ENCODE measurements at regions not wholly inside any gene's neighbourhood (a gene's known extent, or its start where the extent isn't known, plus 50 kb on each side); places are given as distances from the start of the nearest gene placed in this dataset.
"Not testable (repeated sequence)": the region's sequence is repeated elsewhere in the genome, so short reads cannot be mapped to it uniquely, and the experiment has no call there.

DNA sequence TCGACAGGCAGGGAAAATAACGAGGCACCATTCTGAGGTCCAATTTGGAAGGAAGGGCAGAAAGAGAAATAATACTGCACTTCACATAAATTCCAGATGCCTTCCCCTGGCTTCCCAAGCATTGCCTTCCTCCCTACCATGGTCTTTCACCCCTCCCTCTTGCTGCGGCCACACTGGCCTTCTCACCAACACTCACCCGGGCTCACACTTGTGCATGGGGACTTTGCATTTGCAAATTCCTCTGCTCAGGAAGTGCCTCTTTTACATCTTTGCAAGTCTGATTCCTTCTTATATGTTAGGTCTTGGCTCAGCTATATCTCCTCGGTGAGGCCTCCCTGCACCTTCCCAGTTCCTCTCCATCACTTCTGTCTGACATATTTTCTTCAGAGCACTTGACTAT, 199.4 kb downstream of the CHIC2 start:
- no peak for DNase-seq

DNA sequence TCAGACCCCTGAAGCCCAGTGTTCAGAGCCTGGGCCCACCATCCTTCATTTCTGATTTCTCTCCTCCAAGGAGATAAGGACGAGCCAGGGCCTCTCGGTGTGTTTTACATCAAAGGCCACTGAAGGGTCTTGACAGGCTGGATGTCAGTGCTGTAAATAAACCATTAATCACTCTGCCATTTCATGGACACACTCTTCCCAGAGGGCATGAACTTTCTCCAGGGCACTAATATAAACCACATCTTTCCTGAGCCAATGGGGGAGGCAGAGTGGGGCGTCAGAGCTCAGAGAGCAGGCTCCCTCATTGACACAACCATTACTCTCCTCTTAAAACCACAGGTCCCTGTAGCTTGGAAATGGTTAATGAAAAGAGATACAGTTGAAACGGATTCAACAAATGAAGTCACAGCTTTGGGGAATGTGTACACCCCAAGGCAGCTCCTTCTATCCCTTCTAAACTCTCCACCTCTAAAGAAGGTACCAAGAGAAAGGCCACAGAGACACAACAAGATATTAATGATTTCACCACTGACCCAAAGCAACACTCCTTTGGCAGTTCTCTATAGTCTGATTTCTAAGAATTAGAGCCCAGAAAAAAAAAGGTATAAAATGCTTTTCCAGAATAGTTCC, 200.6 kb downstream of the CHIC2 start:
- no peak for DNase-seq

DNA sequence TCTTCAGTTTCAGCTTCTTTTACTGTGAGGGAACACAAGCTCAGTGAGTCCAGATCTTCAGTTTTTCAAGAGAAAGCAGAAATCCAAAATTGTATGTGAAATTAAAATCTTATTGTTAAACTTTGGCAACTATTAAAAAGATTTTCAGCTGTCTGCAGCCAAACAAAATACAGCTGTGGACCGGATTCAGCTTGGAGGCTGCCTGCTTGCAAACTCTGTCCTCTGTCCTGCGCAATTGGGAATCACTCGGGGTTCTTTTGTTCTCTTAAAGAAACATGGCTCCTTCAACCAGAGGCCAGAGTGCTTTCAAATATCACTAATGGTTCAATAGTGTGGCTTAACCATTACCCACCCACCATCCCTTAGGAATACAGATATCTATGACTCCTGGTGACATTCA, 201.2 kb downstream of the CHIC2 start:
- no peak for DNase-seq

DNA sequence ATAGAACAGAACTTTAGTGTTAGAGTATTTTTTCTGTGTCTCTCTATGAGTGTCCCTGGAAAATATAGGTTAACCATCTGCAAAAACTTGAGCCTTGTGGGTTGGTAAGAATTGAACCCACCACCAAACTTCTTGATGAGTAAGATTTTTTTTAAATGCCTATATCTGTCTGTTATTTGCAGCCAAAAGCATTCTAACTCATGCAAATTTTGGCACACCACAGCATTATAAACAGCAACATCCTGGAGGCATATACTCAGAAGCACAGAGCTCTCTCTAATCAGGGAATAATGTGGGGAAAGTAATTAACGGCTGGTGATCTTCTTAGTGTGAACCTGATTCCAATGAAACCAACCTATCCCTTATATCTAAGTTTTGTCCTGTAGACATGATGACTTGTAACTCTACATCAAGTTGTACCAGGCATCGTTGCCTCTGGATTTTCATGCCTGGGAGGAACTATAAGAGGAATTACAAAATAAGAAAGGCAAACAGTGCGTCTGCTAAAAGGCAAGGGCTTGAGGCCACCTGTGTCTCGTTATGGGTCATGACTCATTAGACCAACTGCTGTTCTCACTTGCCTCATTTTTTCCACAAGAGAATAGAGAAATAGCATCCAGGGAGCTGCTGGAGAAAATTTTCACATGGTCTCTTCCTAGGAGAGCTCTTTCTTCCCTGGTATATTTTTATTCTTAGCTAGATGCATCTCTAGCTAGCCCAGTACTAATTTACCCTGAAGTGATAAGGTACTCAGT, 202.4 kb downstream of the CHIC2 start:
- DNase-seq: no peak

DNA sequence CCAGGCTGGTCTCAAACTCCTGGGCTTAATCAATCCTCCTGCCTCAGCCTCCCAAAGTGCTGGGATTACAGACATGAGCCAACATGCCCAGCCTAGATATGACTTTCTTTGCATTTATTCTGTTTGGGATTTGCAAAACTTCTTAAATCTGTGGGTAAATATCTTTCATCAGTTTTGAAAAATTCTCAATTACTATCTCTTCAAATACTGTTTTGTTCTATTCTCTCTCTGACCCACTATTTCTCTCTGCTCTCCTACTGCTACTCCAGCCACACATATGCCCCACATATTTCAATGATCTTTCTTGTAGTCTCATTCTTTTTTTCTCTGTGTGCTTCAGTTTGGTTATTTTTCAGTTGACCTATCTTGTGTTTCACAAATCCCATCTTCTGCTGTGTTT, 205.1 kb downstream of the CHIC2 start:
- no peak for DNase-seq

DNA sequence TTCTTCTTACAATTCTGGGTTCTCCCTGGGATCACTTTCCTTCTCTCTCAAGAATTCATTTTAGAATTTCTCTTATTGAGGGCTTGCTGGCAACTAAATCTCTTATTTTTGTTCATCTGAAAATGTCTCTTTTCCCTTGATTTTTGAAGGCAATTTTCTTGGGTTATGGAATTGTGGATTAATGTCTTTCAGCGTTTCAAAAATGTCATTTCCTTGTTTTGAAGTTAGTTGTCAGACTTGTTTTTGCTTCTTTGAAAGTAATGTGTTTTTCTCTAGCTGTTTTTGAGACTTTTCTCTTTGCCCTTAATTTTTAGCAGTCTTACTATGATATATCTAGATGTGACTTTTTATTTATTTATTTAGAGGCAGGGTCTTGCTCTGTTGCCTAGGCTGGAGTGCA, 205.7 kb downstream of the CHIC2 start:
- no peak for DNase-seq

DNA sequence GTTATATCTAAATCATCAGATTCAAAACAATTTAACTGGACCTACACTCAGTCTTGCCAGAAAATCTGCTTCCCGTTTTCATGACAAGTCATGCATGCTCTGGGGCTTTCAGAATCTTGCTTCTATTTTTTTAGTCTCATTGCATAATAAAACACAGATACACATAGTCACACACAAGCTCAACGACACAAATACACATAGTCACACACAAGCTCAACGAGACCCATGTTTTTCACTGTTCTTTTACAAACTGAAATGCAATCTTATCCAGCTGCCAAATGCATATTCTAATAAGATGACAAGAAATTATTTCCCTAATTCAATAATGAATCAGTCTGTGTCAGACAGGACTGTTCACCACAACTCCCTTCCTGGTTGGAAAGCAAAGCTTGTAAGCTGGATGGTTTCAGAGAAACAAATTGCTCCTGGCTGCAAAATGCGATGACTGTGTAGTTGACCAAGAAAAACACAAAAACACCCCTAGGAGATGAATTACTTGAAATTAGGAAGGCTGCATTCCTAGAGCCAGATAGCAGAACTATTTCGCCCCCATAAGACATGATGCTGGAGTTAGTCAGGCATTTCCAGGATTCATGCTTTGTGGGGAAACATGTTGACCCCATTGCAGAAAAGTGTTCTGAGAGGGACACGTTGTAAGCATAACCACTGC, 208.7 kb downstream of the CHIC2 start:
- DNase-seq: no peak

DNA sequence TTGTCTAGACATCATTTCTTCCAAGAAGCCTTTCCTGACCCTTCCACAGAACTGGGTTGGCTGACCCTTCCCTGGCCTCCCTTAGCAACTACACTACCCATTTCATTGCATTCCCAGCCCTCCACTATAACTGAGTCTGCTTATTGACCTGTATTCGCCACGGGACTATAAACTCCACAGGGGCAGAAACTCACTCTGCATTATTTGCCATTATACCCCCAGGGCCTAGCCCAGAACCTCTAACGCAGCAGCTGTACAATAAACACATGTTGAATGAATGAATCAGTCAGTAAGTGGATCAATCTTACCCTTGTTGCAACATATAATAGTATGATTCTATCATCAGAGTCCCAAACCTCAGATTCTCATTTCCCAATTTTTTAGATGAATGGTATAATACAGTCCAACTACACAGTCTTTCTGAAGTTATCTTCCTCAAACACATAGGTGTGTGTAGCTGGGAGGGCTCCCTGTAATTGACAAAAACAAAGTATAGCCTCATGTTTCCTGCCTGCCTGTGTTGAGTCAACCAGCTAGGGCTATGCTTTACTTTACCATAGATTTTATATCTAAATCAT, 209.3 kb downstream of the CHIC2 start:
- DNase-seq: no peak

DNA sequence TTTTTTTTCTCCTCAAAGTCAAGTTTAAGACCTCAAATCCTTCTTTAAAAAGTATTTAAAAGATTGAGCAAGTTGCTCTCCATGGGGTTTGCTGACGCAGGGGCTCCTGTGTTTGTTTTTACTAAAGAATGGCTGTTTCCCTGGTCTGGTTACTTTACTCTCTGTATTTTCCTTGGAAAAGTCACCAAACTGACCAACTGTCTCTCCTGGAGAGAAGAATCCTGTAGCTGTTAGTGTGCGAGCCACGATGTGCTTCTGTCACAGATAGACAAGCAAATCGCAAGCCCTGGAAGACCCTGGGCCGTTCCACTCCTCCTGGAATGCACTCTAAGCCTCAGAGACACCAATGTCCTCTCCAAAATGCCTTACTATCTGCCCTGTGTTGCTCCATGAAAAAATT, 212.1 kb downstream of the CHIC2 start:
- DNase-seq: no peak

DNA sequence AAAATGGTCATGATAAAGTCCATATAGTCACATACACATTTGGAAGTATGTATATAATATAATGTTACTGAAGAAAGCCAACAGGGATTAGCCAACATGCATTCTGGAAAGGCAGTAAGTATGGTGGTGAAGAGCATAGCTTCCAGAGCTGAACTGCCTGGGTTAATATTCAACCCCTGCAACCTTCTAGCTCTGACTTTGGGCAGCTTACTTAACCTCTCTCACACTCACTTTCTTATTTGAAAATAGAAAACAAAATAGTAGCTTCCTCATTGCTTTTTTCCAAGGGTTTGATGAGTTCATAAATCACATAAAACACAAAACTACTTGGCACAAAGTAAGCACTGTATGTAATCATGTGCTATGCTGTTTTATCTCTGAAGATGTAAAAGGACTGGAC, 216.4 kb downstream of the CHIC2 start:
- DNase-seq: no peak

DNA sequence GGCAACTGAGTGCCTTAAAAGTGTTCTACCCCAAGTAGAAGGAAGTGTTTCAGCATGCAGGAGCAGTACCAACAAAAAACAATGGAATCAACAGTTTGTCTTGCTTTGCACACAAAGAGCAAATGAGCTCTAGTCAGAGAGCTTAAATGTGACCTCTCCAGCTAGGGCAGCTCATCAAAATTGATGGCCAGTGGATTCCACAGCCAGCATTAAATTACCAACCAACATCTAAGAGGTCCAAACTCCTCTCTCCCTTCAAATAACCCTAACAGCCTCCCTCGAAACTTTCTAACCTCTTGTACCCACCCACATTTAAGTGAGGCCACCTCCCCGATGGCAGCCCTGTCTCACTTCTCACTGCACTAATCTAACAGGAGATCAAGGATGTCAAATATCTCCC, 219.9 kb downstream of the CHIC2 start:
- no peak for DNase-seq

DNA sequence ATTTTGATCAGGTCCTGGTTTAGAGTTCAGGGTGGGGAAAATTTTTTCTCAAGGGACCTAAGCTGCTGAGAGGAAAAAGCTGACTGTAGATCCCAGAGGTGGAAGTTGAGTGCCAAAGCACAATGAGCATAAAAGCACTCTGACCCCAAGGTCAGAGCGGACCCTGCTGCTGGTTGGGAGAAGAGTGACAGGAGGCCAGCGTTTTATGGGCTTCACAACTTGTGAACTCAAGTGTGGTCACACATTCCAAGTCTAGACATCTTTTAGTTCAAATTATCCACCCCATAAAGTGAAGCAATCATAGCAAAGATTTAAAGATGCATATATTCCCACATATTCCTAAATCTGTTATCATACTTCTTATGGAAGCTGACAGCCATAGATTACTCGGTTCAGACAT, 220.3 kb downstream of the CHIC2 start:
- no peak for DNase-seq

DNA sequence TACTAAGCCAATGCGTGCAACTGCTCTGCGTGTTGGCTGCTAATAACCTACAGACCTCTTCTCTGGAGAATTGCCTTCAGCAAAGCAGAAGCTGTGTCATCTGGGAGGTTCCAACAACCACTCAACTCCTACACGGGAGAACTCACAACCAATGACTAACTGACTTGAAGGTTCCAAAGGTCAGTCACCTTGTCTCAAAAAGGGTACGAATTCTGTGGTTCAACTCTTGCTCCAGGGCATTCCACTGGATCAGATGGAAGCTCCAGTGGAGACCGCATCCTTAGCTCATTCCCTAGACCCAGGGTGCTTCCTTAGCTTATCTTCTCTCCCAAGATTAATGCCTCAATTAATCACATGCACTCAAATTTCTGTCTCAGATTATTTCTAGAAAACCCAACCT, 222.7 kb downstream of the CHIC2 start:
- DNase-seq: no peak

DNA sequence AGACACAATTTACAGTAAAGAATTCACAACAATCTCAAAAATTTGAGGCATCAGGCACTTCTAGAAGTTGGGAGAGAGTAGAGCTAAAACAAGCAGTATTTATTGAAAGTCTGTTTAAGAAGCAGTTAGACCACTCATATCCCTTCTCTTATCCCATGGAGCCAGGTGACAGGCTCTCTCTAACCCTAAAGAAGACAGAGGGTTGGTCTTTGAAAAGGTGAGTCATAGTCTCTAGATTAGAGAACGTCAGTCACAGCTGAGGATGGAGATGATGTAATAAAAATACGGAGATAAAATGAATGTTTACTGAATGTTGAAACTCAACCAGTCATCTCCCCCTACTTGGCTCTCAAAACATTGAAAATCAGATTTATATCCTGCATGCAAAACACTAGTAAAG, 223.8 kb downstream of the CHIC2 start:
- no peak for DNase-seq

DNA sequence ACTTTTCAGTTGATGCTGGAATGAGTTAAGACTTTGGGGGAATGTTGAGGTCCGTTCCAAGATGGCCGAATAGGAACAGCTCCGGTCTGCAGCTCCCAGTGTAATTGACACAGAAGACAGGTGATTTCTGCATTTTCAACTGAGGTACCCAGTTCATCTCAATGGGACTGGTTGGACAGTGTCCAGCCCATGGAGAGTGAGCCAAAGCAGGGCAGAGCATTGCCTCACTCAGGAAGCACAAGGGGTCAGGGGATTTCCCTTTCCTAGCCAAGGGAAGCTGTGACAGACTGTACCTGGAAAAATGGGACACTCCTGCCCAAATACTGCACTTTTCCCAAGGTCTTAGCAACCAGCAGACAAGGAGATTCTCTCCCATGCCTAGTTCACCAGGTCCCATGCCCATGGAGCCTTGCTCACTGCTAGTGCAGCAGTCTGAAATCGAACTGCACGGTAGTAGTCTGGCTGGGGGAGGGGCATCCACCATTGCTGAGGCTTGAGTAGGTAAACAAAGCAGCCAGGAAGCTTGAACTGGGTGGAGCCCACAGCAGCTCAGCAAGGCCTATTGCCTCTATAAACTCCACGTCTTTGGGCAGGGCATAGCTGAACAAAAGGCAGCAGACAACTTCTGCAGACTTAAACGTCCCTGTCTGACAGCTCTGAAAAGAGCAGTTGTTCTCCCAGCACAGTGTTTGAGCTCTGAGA, 231.0 kb downstream of the CHIC2 start:
- not testable (repeated sequence) for DNase-seq

DNA sequence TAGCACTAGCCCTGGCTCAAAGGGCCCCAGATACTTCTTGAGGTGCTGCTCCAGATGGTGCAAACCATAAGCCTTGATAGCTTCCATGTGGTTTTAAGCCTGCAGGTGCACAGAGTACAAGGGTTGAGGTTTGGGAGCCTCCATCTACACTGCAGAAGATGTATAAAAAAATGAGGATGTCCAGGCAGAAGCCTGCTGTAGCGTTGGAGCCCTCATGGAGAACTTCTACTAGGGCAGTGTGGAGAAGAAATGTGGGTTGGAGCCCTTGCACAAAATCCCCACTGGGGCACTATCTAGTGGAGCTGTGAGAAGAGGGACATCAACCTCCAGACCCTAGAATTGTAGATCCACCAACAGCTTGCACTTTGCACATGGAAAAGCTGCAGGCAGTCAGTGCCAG, 231.9 kb downstream of the CHIC2 start:
- no peak for DNase-seq

DNA sequence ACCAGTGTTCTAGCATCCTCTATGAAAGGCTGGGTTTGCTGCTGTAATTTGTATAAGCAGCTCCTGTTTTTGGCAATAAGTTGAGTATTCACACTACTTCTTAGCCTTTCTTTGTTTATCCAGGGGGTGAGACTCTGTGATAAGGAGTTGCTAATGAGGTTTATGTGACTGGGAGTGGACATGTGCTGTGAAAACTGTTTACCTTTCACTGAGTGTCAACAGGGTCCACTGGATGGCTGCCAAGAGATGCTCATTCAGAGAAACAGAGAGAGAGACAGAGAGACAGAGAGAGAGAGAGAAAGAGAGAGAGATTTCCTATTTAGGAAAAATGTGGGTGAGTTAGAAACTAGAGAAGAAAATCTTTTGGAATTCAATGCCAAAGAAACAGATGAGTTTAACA, 233.9 kb downstream of the CHIC2 start:
- DNase-seq: no peak

DNA sequence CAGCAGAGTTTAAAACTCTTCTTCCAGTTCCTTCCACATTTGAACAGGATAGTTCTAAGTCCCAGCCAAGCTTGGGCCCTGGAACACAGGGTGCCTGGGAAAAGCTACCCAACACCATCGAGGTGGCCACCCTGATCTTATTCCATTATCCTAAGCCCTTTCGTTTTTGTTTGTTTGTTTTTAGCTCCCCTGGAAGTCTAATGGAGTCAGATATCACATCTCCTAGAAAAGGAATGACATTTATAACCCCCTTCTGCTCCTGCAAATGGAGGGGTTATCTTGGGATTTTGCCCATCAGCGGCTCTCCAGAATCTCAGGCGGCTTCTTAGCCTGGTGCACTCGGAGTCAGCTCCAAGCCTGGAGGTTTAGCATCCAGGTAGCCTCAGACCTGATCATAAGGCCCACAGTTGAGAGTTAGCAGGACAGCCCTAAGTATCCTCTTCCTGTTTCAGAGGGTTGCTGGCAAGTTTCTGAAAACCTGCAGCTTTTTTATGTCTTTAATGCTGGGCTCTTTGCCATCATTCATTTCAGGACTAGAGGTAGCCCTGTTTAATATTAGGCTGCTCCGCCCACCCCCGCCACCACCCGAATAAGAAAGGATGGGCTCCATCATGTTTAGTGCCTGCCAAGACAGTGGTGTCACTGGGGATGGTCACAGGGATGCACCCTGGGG, 230.0 kb upstream of the LNX1 start:
- DNase-seq: no peak

DNA sequence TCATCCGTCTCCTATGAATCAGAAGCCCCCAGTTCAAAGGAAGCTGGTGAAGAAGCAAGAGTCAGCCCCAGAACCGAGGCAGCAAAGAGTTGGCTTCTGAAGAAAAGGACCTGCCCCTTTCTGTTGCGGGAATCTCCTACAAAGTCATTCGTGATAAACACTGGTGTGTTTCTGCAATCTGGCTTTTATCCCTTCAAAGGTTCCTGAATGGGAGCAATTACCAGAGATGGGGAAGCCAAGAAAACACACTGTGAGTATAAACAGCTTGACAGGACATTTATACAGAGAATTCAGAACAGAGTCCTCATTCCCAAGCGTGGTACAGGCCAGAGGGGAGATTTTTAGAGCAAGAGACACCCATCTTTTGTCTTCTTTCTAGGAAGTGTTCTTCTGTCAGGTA, 226.8 kb upstream of the LNX1 start:
- no peak for DNase-seq

DNA sequence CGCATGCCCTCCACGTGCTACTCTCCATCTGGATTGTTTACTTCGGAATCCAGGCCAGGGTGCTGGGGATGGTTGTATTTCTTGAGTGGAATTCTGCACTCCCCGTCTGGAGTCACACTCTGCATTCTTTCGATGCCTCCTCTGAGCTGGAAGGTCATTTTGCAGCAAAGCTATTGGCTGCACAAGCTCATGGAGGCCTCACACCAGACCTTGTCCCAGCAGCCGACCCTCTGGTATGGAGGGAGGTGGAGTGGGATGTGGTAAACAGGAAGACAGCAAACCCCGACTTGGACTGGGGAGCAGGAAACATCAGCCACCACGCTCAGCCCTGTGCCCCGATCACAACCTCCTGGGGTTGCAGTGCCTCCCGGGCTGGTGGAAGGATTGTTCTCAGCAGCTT, 225.3 kb upstream of the LNX1 start:
- DNase-seq: no peak

DNA sequence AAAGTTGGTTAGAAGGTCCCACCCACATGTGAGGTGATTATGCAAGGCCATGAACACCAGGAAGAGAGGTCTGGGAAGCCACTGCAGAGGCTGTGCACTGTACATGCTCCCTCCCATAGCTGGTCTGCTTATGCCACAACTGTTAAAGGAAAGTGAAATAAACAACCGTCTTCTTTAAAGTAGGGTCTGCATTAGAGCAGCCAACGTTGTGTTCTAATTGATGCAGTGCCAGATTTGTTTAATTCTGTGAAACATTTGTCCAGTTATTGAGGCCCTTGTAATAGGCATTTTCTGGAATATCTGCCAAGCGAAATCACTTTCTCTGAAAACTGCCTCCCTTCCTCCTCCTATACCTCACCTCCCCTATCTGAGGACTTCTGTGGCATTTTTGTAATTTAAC, 224.0 kb upstream of the LNX1 start:
- DNase-seq: no peak

DNA sequence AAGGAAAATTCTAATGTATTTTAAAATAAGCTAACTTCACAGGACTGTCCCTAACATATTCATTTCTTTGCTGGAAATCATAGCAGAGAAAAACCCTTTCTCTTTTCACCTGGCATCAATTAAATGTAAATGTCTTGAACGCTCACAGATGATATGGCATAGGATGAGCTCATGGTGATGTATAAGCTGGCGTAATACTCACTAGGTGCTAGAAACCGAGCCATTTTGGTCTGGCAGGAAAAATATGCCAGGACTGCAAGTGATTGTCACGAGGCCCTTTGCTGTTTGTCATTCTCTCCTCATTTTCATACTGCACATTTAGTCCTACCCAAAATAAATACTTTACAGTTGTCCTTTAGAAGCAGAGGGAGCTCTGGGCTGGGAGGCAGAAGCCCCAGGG, 222.7 kb upstream of the LNX1 start:
- no peak for DNase-seq

DNA sequence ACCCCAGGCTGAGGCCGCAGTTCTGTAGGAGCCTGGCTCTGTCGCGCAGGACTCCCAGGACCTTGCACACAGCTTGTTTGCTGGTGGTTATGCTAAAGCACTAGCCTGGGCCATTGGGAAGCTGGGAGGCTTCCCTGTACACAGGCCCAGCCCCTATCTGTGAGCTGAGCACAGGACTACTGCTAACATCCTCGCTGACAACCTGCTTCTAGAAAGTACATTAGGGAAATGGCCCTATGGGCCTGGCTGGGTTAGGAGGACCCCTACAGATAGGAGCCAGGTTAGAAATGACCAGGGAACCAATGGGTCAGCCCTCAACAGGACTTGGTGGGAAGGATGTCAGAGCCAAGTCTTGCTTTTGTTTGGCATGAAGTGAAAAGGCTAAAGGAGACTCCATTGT, 219.4 kb upstream of the LNX1 start:
- no peak for DNase-seq
